ENCODE measurements at regions not wholly inside any gene's neighbourhood (a gene's known extent, or its start where the extent isn't known, plus 50 kb on each side); places are given as distances from the start of the nearest gene placed in this dataset.
"Not testable (repeated sequence)": the region's sequence is repeated elsewhere in the genome, so short reads cannot be mapped to it uniquely, and the experiment has no call there.

DNA sequence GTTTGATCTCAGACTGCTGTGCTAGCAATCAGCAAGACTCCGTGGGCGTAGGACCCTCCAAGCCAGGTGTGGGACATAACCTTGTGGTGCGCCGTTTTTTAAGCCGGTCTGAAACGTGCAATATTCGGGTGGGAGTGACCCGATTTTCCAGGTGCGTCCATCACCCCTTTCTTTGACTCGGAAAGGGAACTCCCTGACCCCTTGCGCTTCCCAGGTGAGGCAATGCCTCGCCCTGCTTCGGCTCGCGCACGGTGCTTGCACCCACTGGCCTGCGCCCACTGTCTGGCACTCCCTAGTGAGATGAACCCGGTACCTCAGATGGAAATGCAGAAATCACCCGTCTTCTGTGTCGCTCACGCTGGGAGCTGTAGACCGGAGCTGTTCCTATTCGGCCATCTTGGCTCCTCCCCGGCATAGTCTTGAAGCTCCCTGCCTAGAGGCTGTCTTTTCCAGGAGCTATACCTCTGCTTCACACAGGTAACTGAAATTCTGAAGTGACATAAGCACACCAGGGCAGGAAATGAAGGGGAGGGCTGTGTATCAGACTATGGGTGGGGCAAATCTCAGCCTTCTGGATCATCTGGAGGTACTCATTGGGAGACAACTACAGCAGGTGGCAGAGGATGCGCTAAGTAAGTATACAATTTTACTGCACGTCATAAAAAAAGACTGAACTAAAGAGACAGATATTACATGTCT lies 252.1 kb upstream of the POT1 start:
- TF ChIP-seq, protein P1, sequence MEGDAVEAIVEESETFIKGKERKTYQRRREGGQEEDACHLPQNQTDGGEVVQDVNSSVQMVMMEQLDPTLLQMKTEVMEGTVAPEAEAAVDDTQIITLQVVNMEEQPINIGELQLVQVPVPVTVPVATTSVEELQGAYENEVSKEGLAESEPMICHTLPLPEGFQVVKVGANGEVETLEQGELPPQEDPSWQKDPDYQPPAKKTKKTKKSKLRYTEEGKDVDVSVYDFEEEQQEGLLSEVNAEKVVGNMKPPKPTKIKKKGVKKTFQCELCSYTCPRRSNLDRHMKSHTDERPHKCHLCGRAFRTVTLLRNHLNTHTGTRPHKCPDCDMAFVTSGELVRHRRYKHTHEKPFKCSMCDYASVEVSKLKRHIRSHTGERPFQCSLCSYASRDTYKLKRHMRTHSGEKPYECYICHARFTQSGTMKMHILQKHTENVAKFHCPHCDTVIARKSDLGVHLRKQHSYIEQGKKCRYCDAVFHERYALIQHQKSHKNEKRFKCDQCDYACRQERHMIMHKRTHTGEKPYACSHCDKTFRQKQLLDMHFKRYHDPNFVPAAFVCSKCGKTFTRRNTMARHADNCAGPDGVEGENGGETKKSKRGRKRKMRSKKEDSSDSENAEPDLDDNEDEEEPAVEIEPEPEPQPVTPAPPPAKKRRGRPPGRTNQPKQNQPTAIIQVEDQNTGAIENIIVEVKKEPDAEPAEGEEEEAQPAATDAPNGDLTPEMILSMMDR (IDR thresholded peaks at IDR 0.05; ENCODE audit: low read length): not testable (repeated sequence)
- not testable (repeated sequence) for TF ChIP-seq EZH2 (IDR thresholded peaks at IDR 0.05; ENCODE audit: borderline replicate concordance, low read length)

Data from OCI-LY1 (cell line).